GM12878 (cell line): ENCODE measurements at regions not wholly inside any gene's neighbourhood (a gene's known extent, or its start where the extent isn't known, plus 50 kb on each side); places are given as distances from the start of the nearest gene placed in this dataset.

Experiments used
- BHLHE40 ChIP-seq, 2 experiments: fragments of 450-650 bp in 1 of 2; IDR thresholded peaks; 2 replicates each; pipeline ENCODE4 v1.6.1; 2011 to 2017; ENCODE audit warnings: low read depth in 2 of 2, borderline replicate concordance in 1 of 2, improper control_type of control experiment in 1 of 2, low read length in 1 of 2, mild to moderate bottlenecking in 1 of 2
- CHD1 ChIP-seq: IDR thresholded peaks from 2 replicates; pipeline ENCODE4 v1.6.1; 2012; ENCODE audit warnings: low read depth, low read length, improper control_type of control experiment
- EGR1 ChIP-seq, 2 experiments: IDR thresholded peaks; 1 replicate in 1 of 2; 2 replicates in 1 of 2; pipeline ENCODE4 v1.6.1; 2011 to 2012; ENCODE audit warnings: low read depth in 2 of 2, low read length in 2 of 2, borderline replicate concordance in 1 of 2, mild to moderate bottlenecking in 1 of 2, moderate library complexity in 1 of 2
- EP300 ChIP-seq, 2 experiments: fragments of 150-350 bp in 1 of 2; IDR thresholded peaks; 2 replicates each; pipeline ENCODE4 v1.6.1; 2011 to 2012; ENCODE audit warnings: low read depth in 2 of 2, low read length in 2 of 2, borderline replicate concordance in 1 of 2, improper control_type of control experiment in 1 of 2, inconsistent platforms in 1 of 2; ENCODE audit not compliant: control insufficient read depth in 1 of 2
- ETV6 ChIP-seq, 2 experiments: fragments of 450-650 bp in 1 of 2; IDR thresholded peaks in 1 of 2; conservative IDR thresholded peaks in 1 of 2; 2 replicates each; pipeline ENCODE4 v1.6.1; 2014; ENCODE audit warnings: antibody characterized with exemption in 1 of 2, borderline replicate concordance in 1 of 2, low read depth in 1 of 2, mild to moderate bottlenecking in 1 of 2, moderate library complexity in 1 of 2
- FOXK2 ChIP-seq: fragments of 450-650 bp; IDR thresholded peaks from 2 replicates; pipeline ENCODE4 v1.6.1; 2017; ENCODE audit warnings: mild to moderate bottlenecking, moderate library complexity
- KDM1A ChIP-seq: fragments of 200-600 bp; sonication (generic); IDR thresholded peaks from 2 replicates; pipeline ENCODE4 v1.6.1; 2016; ENCODE audit warnings: borderline replicate concordance
- LARP7 ChIP-seq: fragments of 450-650 bp; IDR thresholded peaks from 2 replicates; pipeline ENCODE4 v1.6.1; 2017; ENCODE audit warnings: mild to moderate bottlenecking
- MTA2 ChIP-seq: fragments of 450-650 bp; IDR thresholded peaks from 2 replicates; pipeline ENCODE4 v1.6.1; 2016; ENCODE audit warnings: low read depth, mild to moderate bottlenecking, moderate library complexity
- MYB ChIP-seq: fragments of 150-350 bp; IDR thresholded peaks from 2 replicates; pipeline ENCODE4 v1.6.1; 2014; ENCODE audit warnings: mild to moderate bottlenecking, low read depth, low read length, borderline replicate concordance
- MYC ChIP-seq: IDR thresholded peaks from 2 replicates; pipeline ENCODE4 v1.6.1; 2011; ENCODE audit warnings: mild to moderate bottlenecking, low read length, moderate library complexity, inconsistent platforms; ENCODE audit not compliant: insufficient read depth, insufficient replicate concordance, insufficient read length, severe bottlenecking
- NFYB ChIP-seq: IDR thresholded peaks from 2 replicates; pipeline ENCODE4 v1.6.1; 2011; ENCODE audit warnings: low read depth, mild to moderate bottlenecking, low read length, improper control_type of control experiment, moderate library complexity; ENCODE audit not compliant: insufficient read depth
- NR2F1 ChIP-seq: fragments of 450-650 bp; conservative IDR thresholded peaks from 2 replicates; pipeline ENCODE4 v1.6.1; 2017; ENCODE audit warnings: mild to moderate bottlenecking
- RELA ChIP-seq: fragments of 450-650 bp; IDR thresholded peaks from 2 replicates; pipeline ENCODE4 v1.8.0; 2014; ENCODE audit warnings: borderline replicate concordance; ENCODE audit not compliant: partially characterized antibody
- REST ChIP-seq: IDR thresholded peaks from 2 replicates; pipeline ENCODE4 v1.6.1; 2012; ENCODE audit warnings: mild to moderate bottlenecking, low read depth, low read length
- SP1 ChIP-seq: IDR thresholded peaks from one replicate; pipeline ENCODE4 v1.6.1; 2011; ENCODE audit warnings: low read depth, low read length
- SUZ12 ChIP-seq: fragments of 200-600 bp; sonication (generic); IDR thresholded peaks from one replicate; pipeline ENCODE4 v1.6.1; 2018; ENCODE audit warnings: antibody characterized with exemption, mild to moderate bottlenecking; ENCODE audit not compliant: unreplicated experiment
- TARDBP ChIP-seq: IDR thresholded peaks from 2 replicates; pipeline ENCODE4 v1.6.1; 2016; ENCODE audit warnings: borderline replicate concordance
- TF ChIP-seq, protein P1 (sequence below): IDR thresholded peaks from 2 replicates; pipeline ENCODE4 v1.6.1; 2011; ENCODE audit warnings: mild to moderate bottlenecking, low read depth, low read length, moderate library complexity; ENCODE audit not compliant: insufficient replicate concordance
- TF ChIP-seq, protein P2 (sequence below): IDR thresholded peaks from 2 replicates; pipeline ENCODE4 v1.6.1; 2011; ENCODE audit warnings: low read depth, mild to moderate bottlenecking, low read length, moderate library complexity, borderline replicate concordance; ENCODE audit errors: extremely low read depth
- TF ChIP-seq, protein P3 (sequence below): IDR thresholded peaks from 2 replicates; pipeline ENCODE4 v1.6.1; 2011; ENCODE audit warnings: low read depth, low read length, improper control_type of control experiment, borderline replicate concordance
- TF ChIP-seq, protein P4 (sequence below): fragments of 450-650 bp; IDR thresholded peaks from 2 replicates; pipeline ENCODE4 v1.6.1; 2017; ENCODE audit warnings: mild to moderate bottlenecking, low read depth, inconsistent platforms; ENCODE audit not compliant: poor library complexity, severe bottlenecking

GRCh38 chr7:94170836-94171235 lies 166.7 kb upstream of the BET1 start (continued):
- TF ChIP-seq, protein P1, sequence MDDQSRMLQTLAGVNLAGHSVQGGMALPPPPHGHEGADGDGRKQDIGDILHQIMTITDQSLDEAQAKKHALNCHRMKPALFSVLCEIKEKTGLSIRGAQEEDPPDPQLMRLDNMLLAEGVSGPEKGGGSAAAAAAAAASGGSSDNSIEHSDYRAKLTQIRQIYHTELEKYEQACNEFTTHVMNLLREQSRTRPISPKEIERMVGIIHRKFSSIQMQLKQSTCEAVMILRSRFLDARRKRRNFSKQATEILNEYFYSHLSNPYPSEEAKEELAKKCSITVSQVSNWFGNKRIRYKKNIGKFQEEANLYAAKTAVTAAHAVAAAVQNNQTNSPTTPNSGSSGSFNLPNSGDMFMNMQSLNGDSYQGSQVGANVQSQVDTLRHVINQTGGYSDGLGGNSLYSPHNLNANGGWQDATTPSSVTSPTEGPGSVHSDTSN: no peak
- no peak for TF ChIP-seq SP1
- no peak for TF ChIP-seq TARDBP
- no peak for TF ChIP-seq REST
- no peak for TF ChIP-seq CHD1
- TF ChIP-seq LARP7: no peak
- peak; percentile 66; the same call in 1 of the 2 replicates for TF ChIP-seq MTA2
- no peak for TF ChIP-seq KDM1A
- TF ChIP-seq FOXK2: no peak
- TF ChIP-seq, protein P2, sequence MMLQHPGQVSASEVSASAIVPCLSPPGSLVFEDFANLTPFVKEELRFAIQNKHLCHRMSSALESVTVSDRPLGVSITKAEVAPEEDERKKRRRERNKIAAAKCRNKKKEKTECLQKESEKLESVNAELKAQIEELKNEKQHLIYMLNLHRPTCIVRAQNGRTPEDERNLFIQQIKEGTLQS: no peak
- TF ChIP-seq, protein P3, sequence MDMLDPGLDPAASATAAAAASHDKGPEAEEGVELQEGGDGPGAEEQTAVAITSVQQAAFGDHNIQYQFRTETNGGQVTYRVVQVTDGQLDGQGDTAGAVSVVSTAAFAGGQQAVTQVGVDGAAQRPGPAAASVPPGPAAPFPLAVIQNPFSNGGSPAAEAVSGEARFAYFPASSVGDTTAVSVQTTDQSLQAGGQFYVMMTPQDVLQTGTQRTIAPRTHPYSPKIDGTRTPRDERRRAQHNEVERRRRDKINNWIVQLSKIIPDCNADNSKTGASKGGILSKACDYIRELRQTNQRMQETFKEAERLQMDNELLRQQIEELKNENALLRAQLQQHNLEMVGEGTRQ: peak; percentile 41; the same call in 1 of the 2 replicates
- TF ChIP-seq NR2F1: no peak
- peak; percentile 56 to 76; a peak in 2 of 4 replicates for TF ChIP-seq EP300 (IDR thresholded peaks at IDR 0.05; ENCODE audit: borderline replicate concordance in 1 of 2, control insufficient read depth in 1 of 2, low read depth in 2 of 2, low read length in 2 of 2)
- TF ChIP-seq MYC: no peak
- no peak for TF ChIP-seq MYB
- no peak for TF ChIP-seq SUZ12
- TF ChIP-seq ETV6 (conservative IDR thresholded peaks at IDR 0.05 in 1 of 2, IDR thresholded peaks at IDR 0.05 in 1 of 2; ENCODE audit: borderline replicate concordance in 1 of 2, low read depth in 1 of 2): no peak
- no peak for TF ChIP-seq NFYB
- peak; percentile 35 to 45; a peak in 1 of 4 replicates for TF ChIP-seq BHLHE40 (IDR thresholded peaks at IDR 0.05; ENCODE audit: borderline replicate concordance in 1 of 2, low read depth in 2 of 2, low read length in 1 of 2)
- TF ChIP-seq RELA: no peak
- TF ChIP-seq EGR1 (IDR thresholded peaks at IDR 0.05; ENCODE audit: borderline replicate concordance in 1 of 2, low read depth in 2 of 2, low read length in 2 of 2): no peak
- TF ChIP-seq, protein P4, sequence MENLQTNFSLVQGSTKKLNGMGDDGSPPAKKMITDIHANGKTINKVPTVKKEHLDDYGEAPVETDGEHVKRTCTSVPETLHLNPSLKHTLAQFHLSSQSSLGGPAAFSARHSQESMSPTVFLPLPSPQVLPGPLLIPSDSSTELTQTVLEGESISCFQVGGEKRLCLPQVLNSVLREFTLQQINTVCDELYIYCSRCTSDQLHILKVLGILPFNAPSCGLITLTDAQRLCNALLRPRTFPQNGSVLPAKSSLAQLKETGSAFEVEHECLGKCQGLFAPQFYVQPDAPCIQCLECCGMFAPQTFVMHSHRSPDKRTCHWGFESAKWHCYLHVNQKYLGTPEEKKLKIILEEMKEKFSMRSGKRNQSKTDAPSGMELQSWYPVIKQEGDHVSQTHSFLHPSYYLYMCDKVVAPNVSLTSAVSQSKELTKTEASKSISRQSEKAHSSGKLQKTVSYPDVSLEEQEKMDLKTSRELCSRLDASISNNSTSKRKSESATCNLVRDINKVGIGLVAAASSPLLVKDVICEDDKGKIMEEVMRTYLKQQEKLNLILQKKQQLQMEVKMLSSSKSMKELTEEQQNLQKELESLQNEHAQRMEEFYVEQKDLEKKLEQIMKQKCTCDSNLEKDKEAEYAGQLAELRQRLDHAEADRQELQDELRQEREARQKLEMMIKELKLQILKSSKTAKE: no peak
